CD4-positive, alpha-beta T cell treated with Interleukin-15 for 4 hours (primary cell): ENCODE measurements at regions not wholly inside any gene's neighbourhood (a gene's known extent, or its start where the extent isn't known, plus 50 kb on each side); places are given as distances from the start of the nearest gene placed in this dataset.

Experiments used
- DNase-seq: peaks from one replicate; pipeline ENCODE4 v3.0.0-alpha.2; 2020; ENCODE audit warnings: low spot score

DNA sequence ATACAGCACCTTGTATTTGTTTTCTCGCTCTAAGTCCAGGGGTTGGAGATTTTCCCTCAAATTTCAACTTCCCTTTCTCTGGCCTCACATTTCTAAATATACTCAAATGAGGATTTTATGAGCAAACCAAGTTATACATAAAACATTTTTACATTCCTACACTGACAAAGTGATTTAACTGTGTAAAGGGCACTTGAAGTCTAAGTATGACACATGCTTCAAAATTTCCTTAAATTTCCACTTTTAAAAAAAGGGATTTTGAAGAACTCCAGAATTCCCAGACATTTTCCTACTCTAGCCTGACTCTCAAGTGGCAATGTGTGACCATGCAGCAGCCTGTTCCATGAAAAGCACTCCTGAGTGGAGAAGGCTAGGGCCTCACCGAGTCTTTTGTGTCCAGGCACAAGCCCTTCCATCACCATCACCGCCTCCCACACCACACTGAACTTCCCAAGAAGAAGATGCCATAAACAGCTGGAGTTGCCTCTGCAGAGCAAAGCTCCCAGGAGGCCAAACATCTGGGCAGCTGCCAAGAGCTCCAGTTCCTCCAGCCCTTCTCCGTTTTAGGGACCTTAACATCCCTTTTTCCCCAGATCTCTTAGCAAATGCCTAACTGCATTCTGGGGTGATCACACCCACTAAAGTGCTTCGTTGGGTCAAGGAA lies 68.9 kb downstream of the NCR2 start:
- no peak for DNase-seq

DNA sequence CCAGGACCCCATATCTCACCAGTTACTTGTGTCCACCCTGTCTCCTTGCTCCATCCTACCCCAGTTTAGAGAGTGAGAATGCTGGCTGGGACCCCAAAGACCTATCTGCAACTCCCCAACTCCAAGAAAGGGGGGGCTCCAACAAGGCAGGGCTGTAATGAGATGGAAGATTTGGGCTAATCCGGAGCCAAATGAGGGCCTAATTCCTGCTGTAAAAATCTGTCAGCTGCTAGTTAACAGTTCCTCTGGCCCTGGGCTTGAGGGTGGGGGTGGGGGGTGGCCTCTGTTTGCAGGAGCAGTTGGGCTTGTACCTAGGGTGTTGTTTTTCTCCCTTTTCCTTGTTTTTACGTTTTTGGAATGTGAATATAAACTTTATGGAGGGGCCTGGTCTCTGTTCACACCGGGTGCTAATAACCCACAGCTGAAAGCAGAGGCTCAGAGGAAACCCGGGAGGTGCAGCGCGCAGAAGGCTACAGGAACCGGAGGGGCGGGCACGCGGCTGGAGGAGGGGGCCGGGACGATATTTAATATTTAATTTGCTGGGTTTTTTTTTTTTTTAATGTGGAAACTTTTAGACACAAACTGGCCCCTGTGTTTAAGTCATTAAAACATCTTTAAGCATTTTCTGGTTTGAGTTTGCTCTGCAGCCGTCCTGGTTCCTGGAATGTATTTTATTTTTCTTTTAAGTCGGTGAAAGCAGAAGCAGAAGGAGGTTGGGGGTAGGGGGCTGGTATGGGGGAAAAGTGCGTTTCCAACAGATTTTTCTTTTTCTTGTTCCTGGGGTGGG lies 70.7 kb downstream of the NCR2 start:
- DNase-seq: no peak

DNA sequence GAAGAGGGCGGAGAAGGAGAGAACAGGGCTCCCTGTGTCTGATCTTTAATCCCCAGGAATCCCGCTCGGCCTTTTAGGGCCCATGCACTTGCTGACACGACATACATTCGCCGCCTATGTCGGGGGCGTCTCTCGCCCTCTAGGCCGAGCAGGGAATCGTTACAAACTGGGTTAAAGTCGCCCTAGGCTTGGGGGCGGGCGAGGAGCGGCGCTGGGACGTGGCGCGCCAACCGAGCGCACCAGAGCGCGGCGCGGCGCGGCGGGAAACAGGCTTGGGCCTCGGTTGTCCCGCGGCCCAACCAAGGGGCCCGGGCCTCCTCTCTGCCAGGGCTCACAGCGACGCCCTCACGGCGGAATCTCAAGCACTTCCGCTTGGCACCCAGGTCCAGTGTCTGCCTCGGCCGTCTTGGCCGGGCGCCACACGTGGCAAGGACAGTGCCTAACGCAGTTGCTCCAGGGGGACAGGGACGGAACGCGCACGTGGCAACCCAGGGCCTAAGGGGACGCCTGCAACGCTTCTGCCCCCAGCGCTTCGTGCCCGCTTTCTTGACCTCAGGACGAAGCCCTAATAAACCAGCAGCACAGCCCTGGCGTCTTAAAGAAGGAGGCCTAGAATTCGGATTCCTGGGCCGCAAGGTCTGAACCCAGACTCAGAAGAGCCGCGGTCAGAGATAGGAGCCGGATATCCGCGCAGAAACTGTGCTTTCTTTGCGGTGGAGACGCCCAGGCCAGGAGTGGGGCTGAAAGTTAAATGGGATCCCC lies 71.5 kb downstream of the NCR2 start:
- no peak for DNase-seq

DNA sequence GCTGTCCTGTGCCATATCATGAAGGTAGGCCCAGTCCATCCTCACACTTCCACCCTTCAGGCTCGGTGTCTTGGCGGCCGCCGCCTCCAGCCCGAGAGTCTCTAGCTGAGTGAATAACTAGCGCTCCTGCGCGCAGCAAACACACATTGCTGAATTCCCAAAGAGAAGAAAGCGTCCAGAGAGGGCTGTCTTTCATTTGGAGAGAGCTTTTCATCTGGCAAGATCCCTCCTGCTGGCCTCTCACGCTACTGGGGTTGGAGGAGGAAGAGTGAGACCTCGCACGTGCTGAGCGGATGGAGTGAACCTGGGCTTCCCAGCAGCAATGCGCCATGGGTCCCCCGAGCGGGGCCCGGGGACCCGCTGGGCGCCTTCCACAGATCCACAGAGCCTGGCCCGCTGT lies 73.2 kb downstream of the NCR2 start:
- no peak for DNase-seq

DNA sequence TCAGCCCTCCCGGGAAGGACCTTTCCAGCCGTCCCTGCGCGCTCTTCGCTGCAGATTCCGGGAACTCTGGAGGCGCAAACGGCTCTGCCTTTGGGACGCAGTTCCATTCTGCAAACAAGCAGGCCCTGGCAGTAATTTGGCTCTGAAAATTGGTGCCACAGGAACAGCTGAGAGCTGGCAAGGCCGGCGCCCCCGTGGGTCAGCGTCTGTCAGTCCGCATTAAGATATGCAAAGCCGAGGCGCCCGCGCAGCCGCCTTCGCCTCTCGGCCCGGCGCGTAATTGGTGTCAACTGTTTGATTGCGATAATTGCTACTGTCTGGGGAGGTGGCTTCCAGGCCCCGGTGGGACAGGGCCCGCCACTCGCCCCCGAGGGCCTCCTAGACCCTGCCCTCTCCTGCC lies 73.6 kb downstream of the NCR2 start:
- no peak for DNase-seq

DNA sequence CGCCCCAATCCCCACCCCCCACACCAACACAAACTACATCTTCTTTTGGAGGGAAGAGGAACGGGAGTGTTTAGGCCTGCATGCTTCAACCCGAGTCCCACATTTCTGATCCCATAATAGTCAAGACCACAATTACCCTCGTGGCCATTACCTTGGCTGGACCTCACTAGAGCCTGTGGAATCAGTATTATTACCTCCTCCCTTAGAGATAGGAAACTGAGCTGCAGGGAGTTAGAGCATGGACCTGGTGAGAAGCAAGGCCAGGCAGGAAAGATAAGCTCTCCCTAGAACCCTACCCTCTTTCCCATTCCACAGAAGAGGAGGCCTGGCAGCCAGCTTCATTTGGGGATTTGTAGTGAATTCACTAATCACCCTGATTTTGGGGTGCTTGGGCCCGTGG lies 74.1 kb downstream of the NCR2 start:
- DNase-seq: no peak

DNA sequence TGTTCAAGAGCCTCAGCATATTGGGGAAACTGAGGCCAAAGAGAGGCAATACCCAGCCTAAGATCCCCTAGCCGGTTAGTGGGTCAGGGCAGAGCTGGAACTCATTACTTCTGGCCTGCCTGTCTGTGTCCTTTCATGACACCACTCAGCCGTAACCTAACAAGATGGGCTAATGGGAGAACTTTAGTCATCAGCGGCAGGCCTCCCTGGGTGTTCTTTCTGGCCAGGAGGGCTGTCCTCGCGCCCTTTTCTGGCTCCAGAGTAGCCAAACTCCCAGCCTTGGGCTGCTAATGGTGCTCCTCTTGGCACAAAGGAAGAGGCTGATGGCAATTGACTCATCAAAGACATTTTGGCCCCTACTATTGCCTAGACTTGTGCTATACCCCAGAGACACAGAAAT lies 76.6 kb downstream of the NCR2 start:
- no peak for DNase-seq

DNA sequence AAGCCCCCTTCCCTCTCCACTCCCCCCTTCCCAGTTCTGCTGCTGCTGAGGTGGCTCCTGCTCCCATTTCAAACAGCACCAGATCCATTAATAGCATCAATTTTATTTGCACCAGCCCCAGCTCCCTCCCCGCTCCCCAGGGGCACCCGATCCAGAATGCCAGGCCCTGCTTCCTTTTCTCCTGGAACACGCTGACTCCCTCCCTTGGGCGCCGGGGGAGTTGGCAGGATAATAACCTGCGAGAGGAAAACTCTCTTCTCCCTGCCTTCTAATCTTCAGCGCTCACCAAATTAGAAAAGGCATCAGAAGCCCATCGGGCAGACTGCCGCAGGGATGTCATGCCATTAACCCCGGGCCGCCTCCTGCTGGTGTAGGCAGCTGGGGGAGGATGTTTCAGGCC lies 77.8 kb downstream of the NCR2 start:
- DNase-seq: no peak

DNA sequence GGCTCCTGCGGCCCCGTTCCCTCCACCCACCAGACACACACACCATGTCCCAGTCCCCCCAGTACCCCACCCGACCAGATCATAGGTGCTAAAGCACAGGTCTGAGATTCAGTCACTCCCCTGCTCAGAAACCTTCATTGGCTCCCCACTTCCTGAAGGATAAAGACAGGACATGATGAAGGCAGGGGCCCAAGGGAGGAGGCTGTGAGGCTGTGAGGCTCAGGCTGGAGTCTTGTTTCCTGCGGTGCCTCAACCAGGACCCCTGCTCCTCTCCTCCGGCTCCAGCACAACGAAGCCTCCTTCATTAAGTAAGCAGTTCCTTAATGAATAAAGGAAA lies 81.1 kb downstream of the NCR2 start:
- no peak for DNase-seq

DNA sequence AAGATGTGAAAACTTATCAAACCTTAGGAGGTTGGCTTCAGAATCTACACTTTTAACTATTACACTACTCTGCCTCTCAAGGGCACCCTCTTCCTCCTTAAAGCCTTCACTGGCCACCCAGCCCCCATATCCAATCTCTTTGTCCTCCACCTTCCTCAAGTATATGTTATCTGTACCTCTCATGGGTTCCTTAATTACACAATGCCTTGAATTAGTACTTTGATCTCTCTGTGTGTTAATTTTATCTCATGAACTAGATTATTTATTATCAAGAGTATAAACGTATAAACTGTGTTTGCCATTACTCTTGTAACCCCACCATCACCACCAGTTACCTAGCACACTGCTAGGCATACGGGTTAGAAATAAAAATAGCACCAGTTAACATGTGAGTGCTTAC lies 83.3 kb downstream of the NCR2 start:
- no peak for DNase-seq

DNA sequence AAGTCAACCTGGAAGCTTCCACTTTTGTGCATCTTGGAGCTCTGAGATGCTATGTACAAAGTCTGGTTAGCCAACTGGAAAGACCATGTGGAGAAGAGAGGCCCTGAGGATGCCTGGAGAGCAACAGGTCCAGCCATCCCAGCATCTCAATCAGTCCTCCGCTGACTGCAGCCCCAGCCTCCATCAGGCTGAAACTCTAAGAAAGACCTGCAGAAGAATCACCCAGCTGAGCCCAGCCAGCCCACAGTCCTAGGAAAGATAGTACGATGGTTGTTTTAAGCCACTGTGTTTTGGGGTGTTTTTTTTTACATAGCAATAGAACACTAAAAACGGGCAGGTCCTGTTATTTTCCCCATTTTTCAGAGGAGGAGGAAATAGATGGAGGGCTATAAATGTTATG lies 84.0 kb downstream of the NCR2 start:
- DNase-seq: no peak

DNA sequence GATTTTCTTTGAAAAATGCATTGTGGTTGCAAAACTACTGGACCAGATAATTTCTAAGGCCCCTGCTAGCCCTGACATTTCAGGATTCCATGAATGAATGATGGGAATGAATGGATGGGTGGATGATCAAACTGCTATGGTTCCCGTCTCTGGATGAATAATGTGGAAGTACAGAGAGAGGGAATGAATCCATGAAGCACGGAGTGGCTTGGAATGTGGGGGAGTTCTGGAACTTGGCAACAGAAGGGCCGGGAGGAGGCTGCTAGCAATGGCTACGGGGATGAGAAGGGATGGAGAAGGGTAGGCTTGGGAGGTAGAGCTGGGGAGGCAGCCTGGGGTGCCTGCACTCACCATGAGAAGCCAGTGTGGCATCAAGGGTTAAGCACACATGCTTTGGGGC lies 84.8 kb downstream of the NCR2 start:
- no peak for DNase-seq

DNA sequence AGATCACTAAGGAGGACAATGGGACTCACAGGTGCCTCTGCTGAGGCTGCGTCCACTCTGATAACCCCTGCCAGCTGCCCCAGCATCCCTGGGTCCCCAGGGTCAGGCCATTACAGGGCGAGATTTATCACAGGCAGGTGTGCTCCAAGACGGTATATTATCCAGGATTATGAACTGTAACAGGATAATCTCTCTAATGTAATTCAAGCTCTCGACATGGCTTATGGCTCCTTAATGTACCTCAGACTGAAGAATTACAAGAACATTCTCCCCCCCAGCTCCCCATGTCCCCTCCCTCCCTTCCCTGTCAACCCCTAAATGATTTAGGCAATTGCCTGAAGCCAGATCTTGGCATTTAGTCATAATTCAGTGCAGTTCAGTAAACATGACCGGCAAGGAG lies 86.8 kb downstream of the NCR2 start:
- DNase-seq: no peak

DNA sequence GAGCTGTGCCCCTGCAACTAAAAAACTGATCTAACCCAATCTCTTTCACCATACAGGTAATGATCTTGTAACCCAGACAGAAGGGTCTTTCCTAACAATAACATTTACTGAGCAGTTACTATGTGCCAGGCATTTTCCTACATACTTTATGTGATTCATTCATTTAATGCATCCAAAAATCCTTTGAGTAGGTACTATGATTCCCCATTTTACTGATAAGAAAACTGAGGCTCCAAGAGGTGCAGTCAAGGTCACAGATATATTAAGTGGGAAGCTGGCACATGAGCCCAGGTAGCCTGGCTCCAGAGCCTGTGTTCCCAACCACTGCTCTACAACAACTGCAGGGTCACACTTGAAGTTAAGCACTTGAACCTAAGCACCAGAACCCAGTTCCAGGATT lies 87.6 kb downstream of the NCR2 start:
- DNase-seq: no peak

DNA sequence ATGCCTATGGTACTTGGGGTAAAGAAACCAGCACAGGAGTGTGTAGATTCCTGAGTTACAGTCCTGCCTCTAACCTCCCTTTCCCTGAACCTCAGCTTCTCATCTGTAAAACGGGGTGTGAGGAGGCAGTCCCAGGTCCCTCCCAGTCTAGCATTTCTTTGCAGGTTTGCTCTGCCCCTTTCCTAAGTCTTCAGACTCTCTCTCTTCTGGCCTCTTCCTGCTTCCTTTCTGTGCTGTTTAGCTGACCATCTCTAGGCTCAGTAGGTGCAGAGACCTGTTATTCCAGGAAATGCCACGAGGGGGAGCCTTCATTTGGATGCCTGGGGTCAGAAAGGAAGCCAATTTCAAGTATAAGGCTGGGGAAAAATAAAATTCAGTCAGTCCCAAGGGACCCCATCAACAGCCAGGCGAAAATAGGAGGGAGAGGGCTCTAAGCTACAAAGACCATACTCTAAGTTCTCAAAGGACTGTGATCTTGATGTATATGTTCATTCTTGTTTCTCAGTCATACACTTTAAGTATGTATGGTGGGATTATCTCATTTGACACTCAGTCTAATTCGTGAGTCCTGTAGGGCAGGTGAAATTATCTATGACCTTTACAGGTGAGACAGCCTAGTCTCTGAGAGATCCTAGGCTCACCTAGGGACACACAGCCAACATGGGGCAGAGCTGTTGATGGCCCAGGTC lies 89.1 kb downstream of the NCR2 start:
- peak; percentile 81 for DNase-seq

DNA sequence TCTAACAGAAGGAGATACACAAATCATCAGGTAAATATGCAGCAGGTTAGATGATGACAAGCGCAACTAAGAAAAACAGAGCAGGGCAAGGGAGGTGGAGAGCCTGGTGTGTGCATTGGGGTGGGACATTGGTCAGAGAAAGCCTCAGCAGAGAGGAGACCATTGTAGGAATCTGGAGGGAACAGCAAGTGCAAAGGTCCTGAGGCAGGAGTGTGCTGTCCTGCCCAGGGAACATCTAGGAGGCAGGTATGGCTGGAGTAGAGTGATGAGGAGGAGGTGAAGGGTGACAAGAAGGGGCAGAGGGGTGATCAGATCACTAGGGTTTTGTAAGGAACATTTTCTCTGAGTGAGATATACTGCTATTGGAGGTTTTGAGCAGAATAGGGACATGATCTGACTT lies 90.1 kb downstream of the NCR2 start:
- no peak for DNase-seq

DNA sequence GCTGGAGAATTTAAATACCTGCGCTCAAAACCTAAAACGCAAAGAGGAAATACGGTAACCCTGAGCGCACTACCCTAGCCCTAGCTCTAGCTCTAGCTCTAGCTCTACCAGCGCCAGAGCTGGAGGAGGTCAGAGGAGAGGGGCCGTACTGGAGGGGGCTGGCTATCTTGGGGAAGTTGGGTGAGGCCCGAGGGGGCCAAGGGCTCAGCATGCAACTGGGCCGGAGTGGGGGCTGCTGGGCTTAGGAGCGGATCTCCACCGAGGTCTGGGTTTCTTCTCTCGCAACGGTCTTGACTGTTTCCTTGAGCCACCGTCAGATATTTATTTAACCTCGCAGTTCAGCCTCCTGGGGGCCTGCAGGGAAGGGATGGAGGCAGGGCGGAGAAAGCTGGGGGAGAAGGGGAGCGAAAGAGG lies 91.0 kb downstream of the NCR2 start:
- DNase-seq: no peak

DNA sequence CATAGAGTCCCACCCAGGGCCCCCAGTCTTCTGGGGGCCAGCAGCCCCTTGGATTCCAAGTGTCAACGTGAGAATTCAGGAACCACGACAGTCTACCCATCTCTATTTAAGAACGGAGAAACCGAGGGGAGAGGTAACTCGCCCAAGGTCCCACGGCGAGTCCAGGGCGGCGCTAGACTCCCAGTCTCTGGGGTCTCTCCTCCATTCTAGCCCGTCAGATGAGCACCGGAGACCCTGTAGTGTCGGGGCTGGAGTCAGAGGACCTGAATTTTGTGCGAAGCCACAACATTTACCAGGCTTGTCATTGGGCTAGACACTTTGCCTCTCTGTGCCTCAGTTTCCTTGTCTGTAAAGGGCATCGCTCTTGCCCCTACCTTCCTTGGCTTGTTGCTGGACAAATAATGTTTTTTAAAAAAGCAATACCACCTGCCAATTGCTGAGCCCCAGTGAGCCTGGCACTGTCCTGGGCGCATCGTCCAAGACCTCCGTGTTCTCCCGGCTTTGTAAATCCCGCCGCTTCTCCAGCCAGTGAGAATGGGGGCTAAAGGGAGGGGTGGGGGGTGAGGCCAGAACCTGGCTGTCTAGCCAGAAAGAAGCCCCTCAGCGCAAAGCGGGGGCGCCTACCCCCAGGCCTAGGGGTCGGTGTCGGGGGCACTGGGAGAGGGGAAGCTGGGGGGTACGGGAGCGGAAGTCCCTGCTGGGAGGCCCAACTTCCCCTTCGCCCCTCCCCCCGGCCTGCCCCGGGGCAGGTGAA lies 91.7 kb downstream of the NCR2 start:
- no peak for DNase-seq

DNA sequence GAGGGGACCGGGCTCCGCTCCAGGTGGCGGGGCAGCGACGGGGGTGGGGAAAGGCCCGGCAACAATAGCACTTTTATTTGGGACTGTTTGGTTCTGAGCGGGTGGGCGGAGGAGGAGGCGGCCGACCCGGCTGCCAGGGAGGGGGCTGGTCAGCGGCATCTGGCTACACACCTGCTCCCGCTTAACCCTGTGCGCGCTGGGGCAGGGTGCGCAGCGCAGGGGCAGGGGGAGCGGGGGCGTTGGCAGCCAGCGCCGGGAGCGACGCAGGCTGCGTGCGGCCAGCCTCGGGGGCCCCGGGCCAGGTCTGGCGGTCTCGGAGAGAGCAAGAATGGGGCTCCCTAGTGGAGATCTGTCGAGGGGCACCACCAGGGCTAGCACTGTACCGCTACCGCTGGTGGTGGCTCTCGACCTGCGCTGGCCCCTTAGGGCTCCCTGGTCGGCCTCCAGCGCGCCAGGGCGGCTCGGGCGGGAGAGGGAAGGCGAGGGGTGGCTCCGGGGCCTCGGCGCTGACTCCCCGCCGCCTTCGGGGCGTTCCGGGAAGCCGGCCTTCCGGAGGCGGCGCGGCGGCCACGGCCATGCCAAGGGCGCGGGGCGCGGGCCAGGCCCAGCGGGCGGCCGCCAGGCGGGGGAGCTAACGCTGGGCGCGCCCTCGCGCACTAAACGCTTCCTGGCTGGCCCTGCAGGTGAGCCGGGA lies 92.4 kb downstream of the NCR2 start:
- DNase-seq: no peak

DNA sequence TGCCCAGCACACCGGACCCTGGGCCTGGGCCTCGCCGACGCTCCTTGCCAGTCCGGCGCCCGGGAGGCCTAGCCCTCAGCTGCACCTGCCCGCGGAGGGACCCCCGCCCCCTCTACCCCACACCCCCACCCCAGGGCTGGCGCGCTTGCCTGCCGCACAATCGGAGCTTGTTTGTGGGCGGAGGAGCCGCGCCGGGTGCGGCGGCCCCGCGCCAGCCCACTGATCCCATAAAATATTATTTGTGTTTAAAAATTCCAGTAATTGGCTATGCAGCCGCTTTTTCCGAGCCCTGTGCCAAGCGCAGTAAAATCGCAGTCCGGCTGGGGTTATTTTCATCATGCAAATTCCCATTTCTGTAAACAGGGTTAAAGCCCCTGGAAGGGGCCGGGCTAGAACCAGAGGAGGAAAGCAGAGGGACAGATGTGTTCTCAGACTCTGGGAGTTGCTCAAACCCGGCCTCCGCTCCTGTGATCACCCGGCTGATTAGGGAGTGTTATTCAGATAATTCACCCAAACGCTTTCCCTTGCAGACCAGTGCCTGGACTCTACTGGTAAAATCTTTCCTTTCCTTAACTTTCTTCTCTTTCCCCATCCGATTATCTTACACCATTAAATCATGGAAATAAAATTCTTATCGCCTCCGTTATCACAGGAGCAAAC lies 93.1 kb downstream of the NCR2 start:
- DNase-seq: no peak

DNA sequence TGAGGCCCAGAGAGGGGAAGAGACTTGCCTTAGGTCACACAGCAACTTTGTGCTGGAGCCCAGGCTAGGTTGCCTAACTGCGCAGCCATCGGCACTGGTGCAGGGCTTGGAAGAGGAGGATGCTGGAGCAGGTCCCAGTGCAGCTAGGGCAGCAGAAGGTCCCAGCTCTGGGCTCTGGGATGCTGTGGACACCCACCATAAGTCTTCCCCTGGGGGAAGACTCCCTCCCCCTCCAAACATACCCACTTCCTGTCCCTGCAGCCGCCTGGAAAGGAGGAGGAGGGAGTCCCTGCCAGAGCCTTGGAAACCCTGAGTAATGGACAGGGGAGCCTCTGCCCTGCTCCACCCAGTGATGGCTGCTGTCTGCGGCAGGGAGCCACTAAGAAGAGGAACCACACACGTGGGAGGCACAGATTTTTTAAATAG lies 93.6 kb downstream of the NCR2 start:
- DNase-seq: no peak
